ENCODE measurements at regions not wholly inside any gene's neighbourhood (a gene's known extent, or its start where the extent isn't known, plus 50 kb on each side); places are given as distances from the start of the nearest gene placed in this dataset.

DNA sequence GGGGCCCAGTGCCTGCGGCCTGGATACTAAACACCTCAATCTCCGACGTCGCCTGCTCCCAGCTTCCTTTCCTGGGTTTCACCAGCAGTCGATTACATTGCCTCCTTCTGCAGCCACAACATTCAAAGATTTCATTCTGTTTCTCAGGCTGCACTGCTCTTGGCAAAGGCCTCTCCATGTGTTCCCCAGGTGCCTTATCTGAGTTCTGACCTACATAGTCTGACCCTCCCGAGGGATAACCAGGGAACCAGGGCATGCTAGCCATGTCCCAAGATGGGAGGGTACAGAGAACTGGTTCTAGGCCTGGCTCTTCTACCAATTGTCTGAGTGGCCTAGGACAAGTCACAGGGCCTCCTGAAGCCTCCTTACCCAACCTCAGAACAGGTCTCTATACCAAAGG lies 62.2 kb upstream of the ACSL1 start:
- no peaks in the 10 kb centered on the region for H3K27me3 Mint-ChIP-seq (ENCODE audit: low read depth)
- DNase-seq (ENCODE audit: low read depth, low spot score), result no peak
- no peak overlapping the region for H3K27ac Mint-ChIP-seq (ENCODE audit: unreplicated experiment)
- H3K36me3 Mint-ChIP-seq (ENCODE audit: low read depth), result no peaks in the 10 kb centered on the region
- no peak overlapping the region for H3K4me3 Mint-ChIP-seq
- peaks cover 5% of the 10 kb centered on the region for H3K4me1 Mint-ChIP-seq
- TF ChIP-seq, protein P1, sequence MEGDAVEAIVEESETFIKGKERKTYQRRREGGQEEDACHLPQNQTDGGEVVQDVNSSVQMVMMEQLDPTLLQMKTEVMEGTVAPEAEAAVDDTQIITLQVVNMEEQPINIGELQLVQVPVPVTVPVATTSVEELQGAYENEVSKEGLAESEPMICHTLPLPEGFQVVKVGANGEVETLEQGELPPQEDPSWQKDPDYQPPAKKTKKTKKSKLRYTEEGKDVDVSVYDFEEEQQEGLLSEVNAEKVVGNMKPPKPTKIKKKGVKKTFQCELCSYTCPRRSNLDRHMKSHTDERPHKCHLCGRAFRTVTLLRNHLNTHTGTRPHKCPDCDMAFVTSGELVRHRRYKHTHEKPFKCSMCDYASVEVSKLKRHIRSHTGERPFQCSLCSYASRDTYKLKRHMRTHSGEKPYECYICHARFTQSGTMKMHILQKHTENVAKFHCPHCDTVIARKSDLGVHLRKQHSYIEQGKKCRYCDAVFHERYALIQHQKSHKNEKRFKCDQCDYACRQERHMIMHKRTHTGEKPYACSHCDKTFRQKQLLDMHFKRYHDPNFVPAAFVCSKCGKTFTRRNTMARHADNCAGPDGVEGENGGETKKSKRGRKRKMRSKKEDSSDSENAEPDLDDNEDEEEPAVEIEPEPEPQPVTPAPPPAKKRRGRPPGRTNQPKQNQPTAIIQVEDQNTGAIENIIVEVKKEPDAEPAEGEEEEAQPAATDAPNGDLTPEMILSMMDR (conservative IDR thresholded peaks at IDR 0.05), result no peak
- H3K9me3 Mint-ChIP-seq, result no peaks in the 10 kb centered on the region

DNA sequence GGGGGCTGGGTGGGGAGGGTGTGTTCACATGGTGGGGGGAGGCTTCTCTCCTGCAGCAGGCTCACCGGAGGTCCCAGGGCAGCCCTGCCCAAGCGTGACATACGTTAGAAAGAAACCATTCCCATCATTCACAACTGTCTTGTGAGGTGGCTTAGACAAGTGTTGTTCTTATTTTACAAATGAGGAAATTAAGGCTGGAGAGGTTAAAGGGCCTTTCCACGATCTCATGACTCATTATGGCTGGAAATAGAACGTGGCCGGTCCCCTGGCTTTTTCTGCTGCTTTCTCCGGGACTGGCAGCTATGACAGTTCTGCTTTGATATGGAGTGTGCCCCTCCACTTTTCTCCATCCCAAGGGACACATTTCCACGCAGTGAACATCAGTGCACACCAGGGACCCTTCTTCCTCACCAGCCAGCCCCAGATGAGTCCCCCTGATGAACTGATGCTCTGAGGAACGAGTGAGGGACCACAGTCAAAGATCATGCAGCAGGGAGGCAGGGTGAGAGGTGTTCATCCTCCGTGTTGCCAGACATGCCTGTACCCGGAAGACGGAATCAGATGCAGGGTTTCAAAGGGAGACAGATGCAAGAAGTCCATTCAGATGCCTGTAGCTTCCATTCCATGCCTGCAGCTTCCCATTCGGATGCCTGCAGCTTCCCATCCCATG lies 64.0 kb upstream of the ACSL1 start:
- TF ChIP-seq, protein P1 (conservative IDR thresholded peaks at IDR 0.05), result no peak
- DNase-seq (ENCODE audit: low read depth, low spot score), result no peak
- Mint-ChIP-seq H3K4me1 (peaks cover 5% of the 10 kb centered on the region), H3K36me3 (ENCODE audit: low read depth) (no peaks in the 10 kb centered on the region), H3K27ac (ENCODE audit: unreplicated experiment) (no peak overlapping the region), H3K27me3 (ENCODE audit: low read depth) (no peaks in the 10 kb centered on the region), H3K9me3 (no peaks in the 10 kb centered on the region), H3K4me3 (no peak overlapping the region)

DNA sequence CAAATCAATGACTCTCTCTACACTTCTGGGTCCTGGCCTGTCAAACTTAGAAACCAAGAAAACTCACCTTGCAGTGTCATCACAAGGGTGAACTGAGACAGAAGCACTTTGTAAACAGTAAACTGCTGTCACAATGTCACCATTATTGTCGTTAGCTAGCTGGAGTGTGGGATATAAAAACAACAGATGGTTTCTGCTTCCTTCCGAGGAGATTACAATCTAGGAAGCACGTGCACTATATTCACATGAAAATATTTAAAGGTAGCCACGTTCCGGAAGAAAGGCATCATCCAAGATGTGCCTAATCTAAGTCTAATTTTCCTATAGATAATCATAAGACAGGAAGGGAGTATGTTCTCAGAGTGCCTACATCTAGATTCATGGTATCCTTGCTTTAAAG lies 64.7 kb upstream of the ACSL1 start:
- Mint-ChIP-seq H3K27me3 (ENCODE audit: low read depth) (no peaks in the 10 kb centered on the region), H3K4me1 (peaks cover 5% of the 10 kb centered on the region), H3K27ac (ENCODE audit: unreplicated experiment) (no peak overlapping the region), H3K9me3 (no peaks in the 10 kb centered on the region), H3K4me3 (no peak overlapping the region), H3K36me3 (ENCODE audit: low read depth) (no peaks in the 10 kb centered on the region)
- TF ChIP-seq, protein P1 (conservative IDR thresholded peaks at IDR 0.05), result no peak
- no peak for DNase-seq (ENCODE audit: low read depth, low spot score)

DNA sequence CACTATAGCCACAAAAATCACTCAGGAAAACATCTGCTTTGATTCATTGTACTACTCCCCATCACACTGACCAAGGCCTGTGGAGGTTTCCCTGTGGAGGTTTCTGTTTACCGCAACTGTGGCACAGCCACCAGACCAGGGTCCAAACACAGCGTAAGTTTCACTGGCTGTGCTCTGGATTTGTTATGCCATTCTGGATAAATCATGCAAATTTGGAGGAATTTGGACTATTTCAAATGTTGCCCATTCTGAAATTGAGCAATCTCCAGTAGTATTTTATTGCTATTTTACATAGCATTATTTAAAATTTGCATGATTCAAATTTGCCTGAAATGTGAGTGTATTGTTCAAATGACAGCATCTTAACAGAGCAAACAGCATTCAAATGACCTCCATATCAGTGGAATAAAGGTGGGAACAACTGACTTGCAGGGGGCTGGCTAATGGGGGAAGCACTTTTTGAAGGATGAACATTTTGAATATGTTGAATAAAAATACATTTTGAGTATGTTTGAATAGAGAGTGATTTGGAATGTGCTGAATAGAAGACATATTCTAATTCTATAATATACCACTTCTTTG lies 66.1 kb upstream of the ACSL1 start:
- Mint-ChIP-seq H3K9me3 (no peaks in the 10 kb centered on the region), H3K4me1 (peaks cover 5% of the 10 kb centered on the region), H3K4me3 (no peak overlapping the region), H3K27ac (ENCODE audit: unreplicated experiment) (no peak overlapping the region), H3K27me3 (ENCODE audit: low read depth) (no peaks in the 10 kb centered on the region), H3K36me3 (ENCODE audit: low read depth) (no peaks in the 10 kb centered on the region)
- DNase-seq (ENCODE audit: low read depth, low spot score), result no peak
- TF ChIP-seq, protein P1 (conservative IDR thresholded peaks at IDR 0.05), result no peak

DNA sequence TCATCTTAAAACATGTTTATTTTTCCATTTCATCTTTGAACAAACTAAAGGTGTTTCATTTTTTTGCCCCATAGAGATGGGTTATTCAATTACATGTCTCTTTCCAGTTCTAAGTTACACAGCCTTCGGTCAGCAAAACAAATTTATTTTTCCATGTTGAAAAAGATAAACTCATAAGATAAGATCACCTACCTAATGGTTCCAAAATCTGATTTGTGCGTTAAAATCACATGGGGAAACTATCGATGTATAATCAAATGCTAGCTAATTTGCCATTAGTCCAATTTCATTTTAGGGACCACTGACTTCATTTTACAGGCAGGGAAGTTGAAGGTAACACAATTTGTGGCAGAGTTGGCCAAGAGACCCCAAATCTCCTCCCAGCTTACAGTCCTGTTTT lies 67.2 kb upstream of the ACSL1 start:
- peaks cover 5% of the 10 kb centered on the region for H3K4me1 Mint-ChIP-seq
- DNase-seq (ENCODE audit: low read depth, low spot score), result no peak
- TF ChIP-seq, protein P1 (conservative IDR thresholded peaks at IDR 0.05), result no peak
- H3K9me3 Mint-ChIP-seq, result no peaks in the 10 kb centered on the region
- H3K36me3 Mint-ChIP-seq (ENCODE audit: low read depth), result no peaks in the 10 kb centered on the region
- no peak overlapping the region for H3K4me3 Mint-ChIP-seq
- H3K27ac Mint-ChIP-seq (ENCODE audit: unreplicated experiment), result no peak overlapping the region
- H3K27me3 Mint-ChIP-seq (ENCODE audit: low read depth), result no peaks in the 10 kb centered on the region
